ENCODE measurements at regions not wholly inside any gene's neighbourhood (a gene's known extent, or its start where the extent isn't known, plus 50 kb on each side); places are given as distances from the start of the nearest gene placed in this dataset.

DNA sequence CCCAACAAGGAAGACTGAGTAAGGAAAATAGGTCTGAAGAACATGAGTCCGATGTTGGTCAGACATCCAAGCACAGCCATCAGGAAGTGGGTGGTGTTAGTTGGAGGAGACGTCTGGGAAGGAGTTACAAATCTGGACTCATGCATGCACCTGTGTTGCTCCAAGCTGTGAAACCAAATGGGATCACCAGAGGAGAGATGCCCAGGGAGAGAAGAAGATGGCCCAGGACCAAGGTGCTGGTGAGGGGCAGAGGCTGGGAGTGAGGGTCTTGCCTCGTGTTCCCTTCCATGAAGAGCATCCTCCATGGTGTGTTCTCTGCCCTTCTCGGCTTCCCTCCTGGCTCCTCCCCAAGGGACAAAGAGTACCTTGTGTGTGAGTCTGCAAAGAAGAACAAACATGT is 405.6 kb downstream of the NPHP4 start:
- H2AFZ ChIP-seq, result no peak overlapping the region
- peaks cover 6% of the 10 kb centered on the region; the same call in 1 of the 2 replicates for H3K36me3 ChIP-seq (ENCODE audit: insufficient read depth)
- no peaks in the 10 kb centered on the region for H3K79me2 ChIP-seq (replicated peaks; ENCODE audit: insufficient read depth)
- ATAC-seq (no peak), DNase-seq (ENCODE audit: low spot score) (no peak)
- no peak overlapping the region for H3K4me3 Mint-ChIP-seq
- no peaks in the 10 kb centered on the region for H3K27me3 ChIP-seq (ENCODE audit: insufficient read depth)
- no peaks in the 10 kb centered on the region for H3K4me1 ChIP-seq (ENCODE audit: insufficient read depth)
- no peaks in the 10 kb centered on the region for H3K9me2 ChIP-seq (ENCODE audit: insufficient read depth)
- no peak overlapping the region for H3K4me2 ChIP-seq
- peaks cover 5% of the 10 kb centered on the region for H3K27me3 Mint-ChIP-seq (ENCODE audit: insufficient read depth, low read depth, poor library complexity)
- peaks cover 10% of the 10 kb centered on the region for H3K4me1 Mint-ChIP-seq
- no peak overlapping the region for H3K27ac ChIP-seq (ENCODE audit: low read depth)
- peaks cover 24% of the 10 kb centered on the region for H3K9me3 Mint-ChIP-seq
- H3K4me3 ChIP-seq, result no peak overlapping the region
- no peaks in the 10 kb centered on the region for H4K20me1 ChIP-seq (replicated peaks; ENCODE audit: insufficient read depth)
- H3K36me3 Mint-ChIP-seq (ENCODE audit: low read depth), result peaks cover 9% of the 10 kb centered on the region; the same call in 1 of the 3 replicates
- no peaks in the 10 kb centered on the region for H3F3A ChIP-seq (replicated peaks; ENCODE audit: low read depth)
- no peak for TF ChIP-seq POLR2AphosphoS5 (IDR thresholded peaks at IDR 0.05; ENCODE audit: low read depth)
- no peak for TF ChIP-seq EZH2phosphoT487 (IDR thresholded peaks at IDR 0.05; ENCODE audit: unreplicated experiment)
- no peak overlapping the region for H3K27ac Mint-ChIP-seq

- Histone ChIP-seq H3K4me3 (no peak overlapping the region), H3F3A (replicated peaks; ENCODE audit: low read depth) (no peaks in the 10 kb centered on the region), H3K79me2 (replicated peaks; ENCODE audit: insufficient read depth) (no peaks in the 10 kb centered on the region), H3K36me3 (ENCODE audit: insufficient read depth) (peaks cover 6% of the 10 kb centered on the region; the same call in 1 of the 2 replicates), H3K27ac (ENCODE audit: low read depth) (no peak overlapping the region), H3K4me1 (ENCODE audit: insufficient read depth) (no peaks in the 10 kb centered on the region), H3K4me2 (no peak overlapping the region), H3K9me2 (ENCODE audit: insufficient read depth) (no peaks in the 10 kb centered on the region), H4K20me1 (replicated peaks; ENCODE audit: insufficient read depth) (no peaks in the 10 kb centered on the region), H2AFZ (no peak overlapping the region), H3K27me3 (ENCODE audit: insufficient read depth) (no peaks in the 10 kb centered on the region)
- Mint-ChIP-seq H3K27ac (no peak overlapping the region), H3K4me1 (peaks cover 10% of the 10 kb centered on the region), H3K36me3 (ENCODE audit: low read depth) (0 out of 3 replicates have a peak, but pooled peaks cover 5% of the 10 kb centered on the region), H3K27me3 (ENCODE audit: insufficient read depth, low read depth, poor library complexity) (peaks cover 5% of the 10 kb centered on the region), H3K4me3 (no peak overlapping the region), H3K9me3 (peaks cover 11% of the 10 kb centered on the region)
- ATAC-seq (no peak), DNase-seq (ENCODE audit: low spot score) (no peak)
- TF ChIP-seq, protein P1, sequence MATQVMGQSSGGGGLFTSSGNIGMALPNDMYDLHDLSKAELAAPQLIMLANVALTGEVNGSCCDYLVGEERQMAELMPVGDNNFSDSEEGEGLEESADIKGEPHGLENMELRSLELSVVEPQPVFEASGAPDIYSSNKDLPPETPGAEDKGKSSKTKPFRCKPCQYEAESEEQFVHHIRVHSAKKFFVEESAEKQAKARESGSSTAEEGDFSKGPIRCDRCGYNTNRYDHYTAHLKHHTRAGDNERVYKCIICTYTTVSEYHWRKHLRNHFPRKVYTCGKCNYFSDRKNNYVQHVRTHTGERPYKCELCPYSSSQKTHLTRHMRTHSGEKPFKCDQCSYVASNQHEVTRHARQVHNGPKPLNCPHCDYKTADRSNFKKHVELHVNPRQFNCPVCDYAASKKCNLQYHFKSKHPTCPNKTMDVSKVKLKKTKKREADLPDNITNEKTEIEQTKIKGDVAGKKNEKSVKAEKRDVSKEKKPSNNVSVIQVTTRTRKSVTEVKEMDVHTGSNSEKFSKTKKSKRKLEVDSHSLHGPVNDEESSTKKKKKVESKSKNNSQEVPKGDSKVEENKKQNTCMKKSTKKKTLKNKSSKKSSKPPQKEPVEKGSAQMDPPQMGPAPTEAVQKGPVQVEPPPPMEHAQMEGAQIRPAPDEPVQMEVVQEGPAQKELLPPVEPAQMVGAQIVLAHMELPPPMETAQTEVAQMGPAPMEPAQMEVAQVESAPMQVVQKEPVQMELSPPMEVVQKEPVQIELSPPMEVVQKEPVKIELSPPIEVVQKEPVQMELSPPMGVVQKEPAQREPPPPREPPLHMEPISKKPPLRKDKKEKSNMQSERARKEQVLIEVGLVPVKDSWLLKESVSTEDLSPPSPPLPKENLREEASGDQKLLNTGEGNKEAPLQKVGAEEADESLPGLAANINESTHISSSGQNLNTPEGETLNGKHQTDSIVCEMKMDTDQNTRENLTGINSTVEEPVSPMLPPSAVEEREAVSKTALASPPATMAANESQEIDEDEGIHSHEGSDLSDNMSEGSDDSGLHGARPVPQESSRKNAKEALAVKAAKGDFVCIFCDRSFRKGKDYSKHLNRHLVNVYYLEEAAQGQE (IDR thresholded peaks at IDR 0.05; ENCODE audit: unreplicated experiment), result no peak
- TF ChIP-seq CREB1 (CRISPR knock-in tag; IDR thresholded peaks at IDR 0.05; ENCODE audit: low read depth) (no peak), JUNB (IDR thresholded peaks at IDR 0.05; ENCODE audit: unreplicated experiment) (no peak), ETS1 (IDR thresholded peaks at IDR 0.05) (no peak), ZNF331 (CRISPR knock-in tag; IDR thresholded peaks at IDR 0.05; ENCODE audit: low read depth) (no peak), EZH2 (IDR thresholded peaks at IDR 0.05; ENCODE audit: low read depth, unreplicated experiment) (no peak), EZH2phosphoT487 (IDR thresholded peaks at IDR 0.05; ENCODE audit: unreplicated experiment) (no peak), NANOG (IDR thresholded peaks at IDR 0.05; ENCODE audit: borderline replicate concordance) (no peak), POLR2AphosphoS5 (IDR thresholded peaks at IDR 0.05; ENCODE audit: low read depth) (no peak), ZNF114 (CRISPR knock-in tag; IDR thresholded peaks at IDR 0.05) (no peak)
- TF ChIP-seq, protein P2, sequence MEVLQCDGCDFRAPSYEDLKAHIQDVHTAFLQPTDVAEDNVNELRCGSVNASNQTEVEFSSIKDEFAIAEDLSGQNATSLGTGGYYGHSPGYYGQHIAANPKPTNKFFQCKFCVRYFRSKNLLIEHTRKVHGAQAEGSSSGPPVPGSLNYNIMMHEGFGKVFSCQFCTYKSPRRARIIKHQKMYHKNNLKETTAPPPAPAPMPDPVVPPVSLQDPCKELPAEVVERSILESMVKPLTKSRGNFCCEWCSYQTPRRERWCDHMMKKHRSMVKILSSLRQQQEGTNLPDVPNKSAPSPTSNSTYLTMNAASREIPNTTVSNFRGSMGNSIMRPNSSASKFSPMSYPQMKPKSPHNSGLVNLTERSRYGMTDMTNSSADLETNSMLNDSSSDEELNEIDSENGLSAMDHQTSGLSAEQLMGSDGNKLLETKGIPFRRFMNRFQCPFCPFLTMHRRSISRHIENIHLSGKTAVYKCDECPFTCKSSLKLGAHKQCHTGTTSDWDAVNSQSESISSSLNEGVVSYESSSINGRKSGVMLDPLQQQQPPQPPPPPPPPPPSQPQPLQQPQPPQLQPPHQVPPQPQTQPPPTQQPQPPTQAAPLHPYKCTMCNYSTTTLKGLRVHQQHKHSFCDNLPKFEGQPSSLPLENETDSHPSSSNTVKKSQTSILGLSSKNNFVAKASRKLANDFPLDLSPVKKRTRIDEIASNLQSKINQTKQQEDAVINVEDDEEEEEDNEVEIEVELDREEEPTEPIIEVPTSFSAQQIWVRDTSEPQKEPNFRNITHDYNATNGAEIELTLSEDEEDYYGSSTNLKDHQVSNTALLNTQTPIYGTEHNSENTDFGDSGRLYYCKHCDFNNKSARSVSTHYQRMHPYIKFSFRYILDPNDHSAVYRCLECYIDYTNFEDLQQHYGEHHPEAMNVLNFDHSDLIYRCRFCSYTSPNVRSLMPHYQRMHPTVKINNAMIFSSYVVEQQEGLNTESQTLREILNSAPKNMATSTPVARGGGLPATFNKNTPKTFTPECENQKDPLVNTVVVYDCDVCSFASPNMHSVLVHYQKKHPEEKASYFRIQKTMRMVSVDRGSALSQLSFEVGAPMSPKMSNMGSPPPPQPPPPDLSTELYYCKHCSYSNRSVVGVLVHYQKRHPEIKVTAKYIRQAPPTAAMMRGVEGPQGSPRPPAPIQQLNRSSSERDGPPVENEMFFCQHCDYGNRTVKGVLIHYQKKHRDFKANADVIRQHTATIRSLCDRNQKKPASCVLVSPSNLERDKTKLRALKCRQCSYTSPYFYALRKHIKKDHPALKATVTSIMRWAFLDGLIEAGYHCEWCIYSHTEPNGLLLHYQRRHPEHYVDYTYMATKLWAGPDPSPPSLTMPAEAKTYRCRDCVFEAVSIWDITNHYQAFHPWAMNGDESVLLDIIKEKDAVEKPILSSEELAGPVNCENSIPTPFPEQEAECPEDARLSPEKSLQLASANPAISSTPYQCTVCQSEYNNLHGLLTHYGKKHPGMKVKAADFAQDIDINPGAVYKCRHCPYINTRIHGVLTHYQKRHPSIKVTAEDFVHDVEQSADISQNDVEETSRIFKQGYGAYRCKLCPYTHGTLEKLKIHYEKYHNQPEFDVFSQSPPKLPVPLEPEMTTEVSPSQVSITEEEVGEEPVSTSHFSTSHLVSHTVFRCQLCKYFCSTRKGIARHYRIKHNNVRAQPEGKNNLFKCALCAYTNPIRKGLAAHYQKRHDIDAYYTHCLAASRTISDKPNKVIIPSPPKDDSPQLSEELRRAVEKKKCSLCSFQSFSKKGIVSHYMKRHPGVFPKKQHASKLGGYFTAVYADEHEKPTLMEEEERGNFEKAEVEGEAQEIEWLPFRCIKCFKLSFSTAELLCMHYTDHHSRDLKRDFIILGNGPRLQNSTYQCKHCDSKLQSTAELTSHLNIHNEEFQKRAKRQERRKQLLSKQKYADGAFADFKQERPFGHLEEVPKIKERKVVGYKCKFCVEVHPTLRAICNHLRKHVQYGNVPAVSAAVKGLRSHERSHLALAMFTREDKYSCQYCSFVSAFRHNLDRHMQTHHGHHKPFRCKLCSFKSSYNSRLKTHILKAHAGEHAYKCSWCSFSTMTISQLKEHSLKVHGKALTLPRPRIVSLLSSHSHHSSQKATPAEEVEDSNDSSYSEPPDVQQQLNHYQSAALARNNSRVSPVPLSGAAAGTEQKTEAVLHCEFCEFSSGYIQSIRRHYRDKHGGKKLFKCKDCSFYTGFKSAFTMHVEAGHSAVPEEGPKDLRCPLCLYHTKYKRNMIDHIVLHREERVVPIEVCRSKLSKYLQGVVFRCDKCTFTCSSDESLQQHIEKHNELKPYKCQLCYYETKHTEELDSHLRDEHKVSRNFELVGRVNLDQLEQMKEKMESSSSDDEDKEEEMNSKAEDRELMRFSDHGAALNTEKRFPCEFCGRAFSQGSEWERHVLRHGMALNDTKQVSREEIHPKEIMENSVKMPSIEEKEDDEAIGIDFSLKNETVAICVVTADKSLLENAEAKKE (CRISPR knock-in tag; IDR thresholded peaks at IDR 0.05), result no peak
Measured at GRCh38 chr1:5585256-5585655, 407.0 kb downstream of the NPHP4 start.
